Activated CD8-positive, alpha-beta memory T cell treated with anti-CD3 and anti-CD28 coated beads, Interleukin-2, amount 10 ng/mL, durations not matched to agents 7 days and 5 days (primary cell): ENCODE measurements at regions not wholly inside any gene's neighbourhood (a gene's known extent, or its start where the extent isn't known, plus 50 kb on each side); places are given as distances from the start of the nearest gene placed in this dataset.
A peak's percentile ranks its signal among the peaks of the same experiment; 100 is the strongest.
"Not testable (repeated sequence)": the region's sequence is repeated elsewhere in the genome, so short reads cannot be mapped to it uniquely, and the experiment has no call there.

ENCODE experiments used
- ATAC-seq: fragments of 150-1000 bp; cut with Tn5 transposase; one replicate; pipeline ENCODE4 v1.10.0; 2021; ENCODE audit warnings: moderate library complexity
- CTCF ChIA-PET: fragments of 350-600 bp; sonication (Branson Sonifier 250); formaldehyde crosslinking; loops from one replicate; lab custom pipeline; 2021; ENCODE audit warnings: antibody characterized with exemption; lab: Charles Lee
- DNase-seq: peaks from one replicate; pipeline ENCODE4 v3.0.0-alpha.2; 2020
- H3K27ac Mint-ChIP-seq: one replicate; pipeline ENCODE4 v1.8.0; 2021; ENCODE audit warnings: mild to moderate bottlenecking, mixed read lengths
- H3K27me3 Mint-ChIP-seq: one replicate; pipeline ENCODE4 v1.8.0; 2021; ENCODE audit warnings: mixed read lengths
- H3K36me3 Mint-ChIP-seq: one replicate; pipeline ENCODE4 v1.8.0; 2021; ENCODE audit warnings: mild to moderate bottlenecking, mixed read lengths
- H3K4me1 Mint-ChIP-seq: one replicate; pipeline ENCODE4 v1.8.0; 2021; ENCODE audit warnings: mixed read lengths
- H3K4me3 Mint-ChIP-seq: one replicate; pipeline ENCODE4 v1.8.0; 2021; ENCODE audit warnings: mild to moderate bottlenecking, moderate library complexity, mixed read lengths
- H3K9me3 Mint-ChIP-seq: one replicate; pipeline ENCODE4 v1.8.0; 2022; ENCODE audit warnings: low read depth, mixed read lengths

GRCh38 chr2:239548965-239549595 is 148.3 kb upstream of the HDAC4 start:
- Mint-ChIP-seq H3K27ac (no peak overlapping the region), H3K27me3 (peaks cover 15% of the 10 kb centered on the region), H3K4me1 (peaks cover 48% of the 10 kb centered on the region), H3K9me3 (no peaks in the 10 kb centered on the region), H3K4me3 (no peak overlapping the region), H3K36me3 (no peaks in the 10 kb centered on the region)
- no peak for ATAC-seq
- no peak for DNase-seq
- CTCF ChIA-PET = no interaction called here

- CTCF ChIA-PET = no interaction called here
- H3K4me1 Mint-ChIP-seq = peaks cover 53% of the 10 kb centered on the region
- ATAC-seq = peak; percentile 80
- no peak overlapping the region for H3K4me3 Mint-ChIP-seq
- H3K9me3 Mint-ChIP-seq = no peaks in the 10 kb centered on the region
- H3K27me3 Mint-ChIP-seq = peaks cover 19% of the 10 kb centered on the region
- H3K36me3 Mint-ChIP-seq = no peaks in the 10 kb centered on the region
- peak; percentile 83 for DNase-seq
- H3K27ac Mint-ChIP-seq = no peak overlapping the region
Measured at GRCh38 chr2:239548451-239548871, 147.6 kb upstream of the HDAC4 start.

GRCh38 chr2:239547140-239547539 is 146.3 kb upstream of the HDAC4 start:
- Mint-ChIP-seq H3K27me3 (peaks cover 30% of the 10 kb centered on the region), H3K4me1 (peaks cover 45% of the 10 kb centered on the region)
- ATAC-seq, H3K27ac Mint-ChIP-seq, H3K4me3 Mint-ChIP-seq, DNase-seq, H3K9me3 Mint-ChIP-seq, CTCF ChIA-PET, H3K36me3 Mint-ChIP-seq: not testable (repeated sequence)

GRCh38 chr2:239546541-239546940 is 145.7 kb upstream of the HDAC4 start:
- Mint-ChIP-seq H3K4me1 (peaks cover 45% of the 10 kb centered on the region), H3K36me3 (no peaks in the 10 kb centered on the region), H3K27ac (no peak overlapping the region), H3K4me3 (no peak overlapping the region), H3K9me3 (no peaks in the 10 kb centered on the region), H3K27me3 (peaks cover 33% of the 10 kb centered on the region)
- DNase-seq (no peak), ATAC-seq (no peak)
- CTCF ChIA-PET = no interaction called here

- H3K4me3 Mint-ChIP-seq = no peak overlapping the region
- CTCF ChIA-PET = no interaction called here
- H3K27ac Mint-ChIP-seq = peak overlapping the region; percentile 56
- no peaks in the 10 kb centered on the region for H3K9me3 Mint-ChIP-seq
- no peak for DNase-seq
- no peak for ATAC-seq
- no peaks in the 10 kb centered on the region for H3K36me3 Mint-ChIP-seq
- H3K27me3 Mint-ChIP-seq = peaks cover 36% of the 10 kb centered on the region
- peaks cover 45% of the 10 kb centered on the region for H3K4me1 Mint-ChIP-seq
Measured at GRCh38 chr2:239545741-239546392, 145.0 kb upstream of the HDAC4 start.

GRCh38 chr2:239544918-239545465 is 144.2 kb upstream of the HDAC4 start:
- DNase-seq = peak; percentile 75
- Mint-ChIP-seq H3K36me3 (no peaks in the 10 kb centered on the region), H3K4me1 (peaks cover 45% of the 10 kb centered on the region), H3K9me3 (no peaks in the 10 kb centered on the region), H3K27me3 (peaks cover 33% of the 10 kb centered on the region), H3K27ac (peak overlapping the region; percentile 56), H3K4me3 (no peak overlapping the region)
- CTCF ChIA-PET = no interaction called here
- ATAC-seq = peak; percentile 69

GRCh38 chr2:239544143-239544917 is 143.5 kb upstream of the HDAC4 start:
- CTCF ChIA-PET = no interaction called here
- Mint-ChIP-seq H3K4me3 (no peak overlapping the region), H3K27me3 (peaks cover 26% of the 10 kb centered on the region), H3K9me3 (no peaks in the 10 kb centered on the region), H3K36me3 (no peaks in the 10 kb centered on the region), H3K4me1 (peaks cover 41% of the 10 kb centered on the region), H3K27ac (peak overlapping the region; percentile 56)
- DNase-seq = no peak
- no peak for ATAC-seq

- CTCF ChIA-PET = no interaction called here
- Mint-ChIP-seq H3K27me3 (peaks cover 25% of the 10 kb centered on the region), H3K9me3 (no peaks in the 10 kb centered on the region), H3K27ac (no peak overlapping the region), H3K4me1 (peaks cover 35% of the 10 kb centered on the region), H3K36me3 (no peaks in the 10 kb centered on the region), H3K4me3 (no peak overlapping the region)
- DNase-seq (no peak), ATAC-seq (no peak)
Measured at GRCh38 chr2:239543702-239544101, 142.9 kb upstream of the HDAC4 start.

GRCh38 chr2:239540174-239540573 is 139.4 kb upstream of the HDAC4 start:
- H3K4me3 Mint-ChIP-seq = no peak overlapping the region
- H3K27me3 Mint-ChIP-seq = peaks cover 25% of the 10 kb centered on the region

GRCh38 chr2:239539776-239540100 is 138.9 kb upstream of the HDAC4 start:
- Mint-ChIP-seq H3K4me3 (no peak overlapping the region), H3K4me1 (peaks cover 12% of the 10 kb centered on the region), H3K27ac (no peak overlapping the region), H3K27me3 (peaks cover 25% of the 10 kb centered on the region), H3K36me3 (no peaks in the 10 kb centered on the region), H3K9me3 (no peaks in the 10 kb centered on the region)
- DNase-seq = no peak
- ATAC-seq = no peak
- CTCF ChIA-PET = no interaction called here

More at GRCh38 chr2:239540174-239540573, 139.4 kb upstream of the HDAC4 start:
- DNase-seq (no peak), ATAC-seq (no peak)
- Mint-ChIP-seq H3K4me1 (peaks cover 17% of the 10 kb centered on the region), H3K36me3 (no peaks in the 10 kb centered on the region), H3K9me3 (no peaks in the 10 kb centered on the region), H3K27ac (no peak overlapping the region)
- CTCF ChIA-PET = no interaction called here

- H3K36me3 Mint-ChIP-seq = no peaks in the 10 kb centered on the region
- no peak for ATAC-seq
Measured at GRCh38 chr2:239539083-239539775, 138.4 kb upstream of the HDAC4 start.

GRCh38 chr2:239538357-239539052 is 137.7 kb upstream of the HDAC4 start:
- ATAC-seq (no peak), DNase-seq (no peak)
- H3K27me3 Mint-ChIP-seq = peaks cover 22% of the 10 kb centered on the region
- no peak overlapping the region for H3K4me3 Mint-ChIP-seq
- H3K36me3 Mint-ChIP-seq = no peaks in the 10 kb centered on the region
- no peaks in the 10 kb centered on the region for H3K9me3 Mint-ChIP-seq
- H3K4me1 Mint-ChIP-seq = no peaks in the 10 kb centered on the region
- CTCF ChIA-PET = no interaction called here
- no peak overlapping the region for H3K27ac Mint-ChIP-seq

More at GRCh38 chr2:239539083-239539775, 138.4 kb upstream of the HDAC4 start:
- CTCF ChIA-PET = no interaction called here
- H3K27ac Mint-ChIP-seq = no peak overlapping the region
- peaks cover 7% of the 10 kb centered on the region for H3K4me1 Mint-ChIP-seq
- peaks cover 25% of the 10 kb centered on the region for H3K27me3 Mint-ChIP-seq
- DNase-seq = no peak
- H3K9me3 Mint-ChIP-seq = no peaks in the 10 kb centered on the region
- H3K4me3 Mint-ChIP-seq = no peak overlapping the region
